K562 (cell line): ENCODE measurements at regions not wholly inside any gene's neighbourhood (a gene's known extent, or its start where the extent isn't known, plus 50 kb on each side); places are given as distances from the start of the nearest gene placed in this dataset.

Source experiments
- ARID4B ChIP-seq: sonication (generic); formaldehyde crosslinking; IDR thresholded peaks from 2 replicates; pipeline ENCODE4 v1.8.0; 2022; ENCODE audit warnings: mild to moderate bottlenecking, missing genetic modification reagents
- BMI1 ChIP-seq: fragments of 150-350 bp; IDR thresholded peaks from 2 replicates; pipeline ENCODE4 v1.6.1; 2014; ENCODE audit warnings: low read length
- CREB1 ChIP-seq, 2 experiments: sonication (generic) in 1 of 2; formaldehyde crosslinking in 1 of 2; IDR thresholded peaks; 2 replicates each; pipeline versions ENCODE4 v1.6.1 to v1.8.0; 2012 to 2022; ENCODE audit warnings: inconsistent platforms in 1 of 2, mild to moderate bottlenecking in 1 of 2, missing genetic modification reagents in 1 of 2, moderate library complexity in 1 of 2
- E2F6 ChIP-seq, 2 experiments: IDR thresholded peaks; 2 replicates each; pipeline ENCODE4 v1.6.1; 2011; ENCODE audit warnings: borderline replicate concordance in 1 of 2, control low read depth in 1 of 2, low read depth in 1 of 2, low read length in 1 of 2, mild to moderate bottlenecking in 1 of 2, mixed read lengths in 1 of 2, moderate library complexity in 1 of 2; ENCODE audit not compliant: insufficient read depth in 1 of 2, insufficient read length in 1 of 2, poor library complexity in 1 of 2, severe bottlenecking in 1 of 2; ENCODE audit errors: extremely low read depth in 1 of 2
- ELF4 ChIP-seq: fragments of 450-650 bp; formaldehyde crosslinking; IDR thresholded peaks from 2 replicates; pipeline ENCODE4 v1.4.0; 2022; ENCODE audit warnings: missing genetic modification characterization
- FOXA3 ChIP-seq, 2 experiments: fragments of 450-650 bp in 1 of 2; sonication (generic) in 1 of 2; formaldehyde crosslinking; IDR thresholded peaks in 1 of 2; conservative IDR thresholded peaks in 1 of 2; 2 replicates each; pipeline versions ENCODE4 v1.4.0 to v1.8.0; 2020 to 2022; ENCODE audit warnings: mild to moderate bottlenecking in 2 of 2, missing genetic modification reagents in 1 of 2
- GATA2 ChIP-seq: sonication (generic); formaldehyde crosslinking; IDR thresholded peaks from 2 replicates; pipeline ENCODE4 v1.4.0; 2020; ENCODE audit warnings: mild to moderate bottlenecking, missing genetic modification reagents
- MAFK ChIP-seq: IDR thresholded peaks from 2 replicates; pipeline ENCODE4 v1.6.1; 2011; ENCODE audit warnings: low read length, improper control_type of control experiment
- MEIS2 ChIP-seq: fragments of 450-650 bp; IDR thresholded peaks from 2 replicates; pipeline ENCODE4 v1.6.1; 2014; ENCODE audit warnings: mild to moderate bottlenecking; ENCODE audit not compliant: partially characterized antibody
- NFE2L1 ChIP-seq: fragments of 450-650 bp; IDR thresholded peaks from 2 replicates; pipeline ENCODE4 v1.6.1; 2016; ENCODE audit warnings: missing genetic modification characterization, low read depth, mild to moderate bottlenecking, missing compliant biosample characterization, moderate library complexity, borderline replicate concordance
- NR2C2 ChIP-seq, 2 experiments: fragments of 200-800 bp in 1 of 2; sonication (Bioruptor generic) in 1 of 2; sonication (generic) in 1 of 2; formaldehyde crosslinking in 1 of 2; IDR thresholded peaks; 2 replicates each; pipeline versions ENCODE4 v1.6.1 to v1.8.0; 2016 to 2022; ENCODE audit warnings: mild to moderate bottlenecking in 1 of 2, missing compliant biosample characterization in 1 of 2, missing genetic modification characterization in 1 of 2, missing genetic modification reagents in 1 of 2
- SRF ChIP-seq, 2 experiments: fragments of 250-450, 450-650 bp in 1 of 2; sonication (Bioruptor Pico) in 1 of 2; sonication (generic) in 1 of 2; formaldehyde crosslinking; IDR thresholded peaks; 2 replicates each; pipeline versions ENCODE4 v1.5.0 to v1.5.1; 2020 to 2022; ENCODE audit warnings: mild to moderate bottlenecking in 1 of 2, missing genetic modification reagents in 1 of 2
- SRSF1 ChIP-seq: fragments of 200-400 bp; formaldehyde crosslinking; IDR thresholded peaks from 2 replicates; pipeline ENCODE4 v1.6.1; 2017; ENCODE audit warnings: mild to moderate bottlenecking, low read depth, low read length, moderate library complexity
- STAT5B ChIP-seq: fragments of 250-450 bp; sonication (Bioruptor Pico); IDR thresholded peaks from 2 replicates; pipeline ENCODE4 v1.8.0; 2021; ENCODE audit warnings: mild to moderate bottlenecking, inconsistent platforms
- ZBTB43 ChIP-seq: sonication (generic); formaldehyde crosslinking; IDR thresholded peaks from 2 replicates; pipeline ENCODE4 v1.8.0; 2023; ENCODE audit warnings: mild to moderate bottlenecking, missing genetic modification reagents
- ZFP36 ChIP-seq: fragments of 150-350 bp; IDR thresholded peaks from 2 replicates; pipeline ENCODE4 v1.6.1; 2018; ENCODE audit warnings: low read length, low read depth; ENCODE audit not compliant: partially characterized antibody
- ZNF197 ChIP-seq: fragments of 200-800 bp; sonication (Bioruptor generic); IDR thresholded peaks from 2 replicates; pipeline ENCODE4 v1.6.1; 2016; ENCODE audit warnings: low read depth, missing genetic modification characterization, missing compliant biosample characterization
- ZSCAN32 ChIP-seq: fragments of 450-650 bp; formaldehyde crosslinking; IDR thresholded peaks from 2 replicates; pipeline ENCODE4 v1.4.0; 2020; ENCODE audit warnings: mild to moderate bottlenecking, moderate library complexity
- TF ChIP-seq, protein P1 (sequence below): fragments of 250-450 bp; sonication (Bioruptor Pico); IDR thresholded peaks from 2 replicates; pipeline ENCODE4 v1.4.0; 2020

DNA sequence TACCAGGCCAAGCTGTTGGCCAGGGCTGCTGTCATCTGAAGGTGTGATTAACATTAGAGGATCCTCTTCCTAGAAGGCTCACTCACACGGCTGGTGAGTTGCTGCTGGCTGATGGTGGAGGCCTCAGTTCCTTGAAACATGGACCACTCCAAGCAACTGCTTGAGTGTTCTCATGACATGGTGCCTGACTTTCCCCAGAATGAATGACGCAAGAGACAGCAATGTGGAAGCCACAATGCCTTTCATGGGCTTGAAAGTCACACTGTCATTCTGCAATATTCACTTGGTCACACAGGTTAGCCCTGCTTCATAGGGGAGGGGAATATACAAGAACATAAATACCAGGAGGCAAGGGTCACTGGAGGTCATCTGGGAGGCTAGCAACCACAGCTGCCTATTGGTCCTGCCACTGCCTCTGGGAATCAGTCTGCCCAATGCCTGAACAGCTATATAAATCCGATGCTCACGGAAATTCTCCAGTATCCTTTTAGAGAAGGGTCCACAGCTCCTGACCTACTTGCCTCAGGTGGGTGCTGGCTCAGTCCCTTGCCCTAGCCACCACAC, 97.1 kb upstream of the MAML3 start (continued):
- no peak for TF ChIP-seq ZBTB43
- TF ChIP-seq ARID4B (CRISPR knock-in tag), result no peak
- TF ChIP-seq NFE2L1 (tag), result no peak
- no peak for TF ChIP-seq STAT5B (CRISPR knock-in tag)
- TF ChIP-seq ZNF197 (CRISPR knock-in tag), result peak; percentile 36; the same call in 1 of the 2 replicates
- TF ChIP-seq CREB1 (IDR thresholded peaks at IDR 0.05), result no peak
- TF ChIP-seq CREB1 (CRISPR knock-in tag; IDR thresholded peaks at IDR 0.05), result 0 out of 2 replicates have a peak, but pooled peaks have one; percentile 38
- no peak for TF ChIP-seq E2F6 (IDR thresholded peaks at IDR 0.05; ENCODE audit: borderline replicate concordance in 1 of 2, extremely low read depth in 1 of 2, insufficient read depth in 1 of 2, insufficient read length in 1 of 2, low read depth in 1 of 2, low read length in 1 of 2, poor library complexity in 1 of 2, severe bottlenecking in 1 of 2)
- peak; percentile 78; the same call in 1 of the 2 replicates for TF ChIP-seq ZSCAN32 (CRISPR knock-in tag)
- TF ChIP-seq ELF4 (CRISPR knock-in tag), result no peak
- TF ChIP-seq BMI1, result no peak
- TF ChIP-seq GATA2, result no peak
- TF ChIP-seq, protein P1, sequence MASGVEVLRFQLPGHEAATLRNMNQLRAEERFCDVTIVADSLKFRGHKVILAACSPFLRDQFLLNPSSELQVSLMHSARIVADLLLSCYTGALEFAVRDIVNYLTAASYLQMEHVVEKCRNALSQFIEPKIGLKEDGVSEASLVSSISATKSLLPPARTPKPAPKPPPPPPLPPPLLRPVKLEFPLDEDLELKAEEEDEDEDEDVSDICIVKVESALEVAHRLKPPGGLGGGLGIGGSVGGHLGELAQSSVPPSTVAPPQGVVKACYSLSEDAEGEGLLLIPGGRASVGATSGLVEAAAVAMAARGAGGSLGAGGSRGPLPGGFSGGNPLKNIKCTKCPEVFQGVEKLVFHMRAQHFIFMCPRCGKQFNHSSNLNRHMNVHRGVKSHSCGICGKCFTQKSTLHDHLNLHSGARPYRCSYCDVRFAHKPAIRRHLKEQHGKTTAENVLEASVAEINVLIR (CRISPR knock-in tag), result no peak
- no peak for TF ChIP-seq MEIS2
- peak in 1 of 2 experiments; percentile 96; a peak in 2 of 4 replicates for TF ChIP-seq SRF (CRISPR knock-in tag; IDR thresholded peaks at IDR 0.05)
- no peak for TF ChIP-seq FOXA3 (CRISPR knock-in tag; conservative IDR thresholded peaks at IDR 0.05 in 1 of 2, IDR thresholded peaks at IDR 0.05 in 1 of 2)
- no peak for TF ChIP-seq NR2C2 (CRISPR knock-in tag; IDR thresholded peaks at IDR 0.05)
- peak; percentile 81 for TF ChIP-seq NR2C2 (tag; IDR thresholded peaks at IDR 0.05)
- TF ChIP-seq MAFK, result no peak
- no peak for TF ChIP-seq ZFP36
- TF ChIP-seq SRSF1, result no peak
